Lower lobe of right lung (tissue), 2 donors: ENCODE measurements at regions not wholly inside any gene's neighbourhood (a gene's known extent, or its start where the extent isn't known, plus 50 kb on each side); places are given as distances from the start of the nearest gene placed in this dataset.

Experiments
- ATAC-seq, 2 donors: fragments of 200-7000 bp; cut with Tn5 transposase; one replicate each; pipeline ENCODE4 v1.9.1; 2020 to 2022; ENCODE audit warnings: mild to moderate bottlenecking in 2 of 2, moderate library complexity in 2 of 2
- DNase-seq: peaks from one replicate; pipeline ENCODE4 v3.0.0-alpha.2; 2020
- H3K27ac ChIP-seq: fragments of 200-600 bp; one replicate; pipeline ENCODE4 v1.8.0; 2022
- H3K27me3 ChIP-seq: fragments of 200-600 bp; one replicate; pipeline ENCODE4 v1.8.0; 2022; ENCODE audit warnings: low read depth
- H3K36me3 ChIP-seq: fragments of 200-600 bp; one replicate; pipeline ENCODE4 v1.8.0; 2022; ENCODE audit warnings: mild to moderate bottlenecking
- H3K4me1 ChIP-seq: fragments of 200-600 bp; one replicate; pipeline ENCODE4 v1.8.0; 2022
- H3K4me3 ChIP-seq: fragments of 200-600 bp; one replicate; pipeline ENCODE4 v1.8.0; 2022; ENCODE audit warnings: mild to moderate bottlenecking
- H3K9me3 ChIP-seq: fragments of 200-600 bp; one replicate; pipeline ENCODE4 v1.8.0; 2022
- CTCF ChIP-seq: fragments of 200-600 bp; IDR thresholded peaks from one replicate; pipeline ENCODE4 v1.8.0; 2022; ENCODE audit warnings: antibody characterized with exemption, mild to moderate bottlenecking
- intact Hi-C: fragments of 100-400 bp; cut with DNase I; formaldehyde crosslinking; loops from one replicate; pipeline ENCODE4 v1.11.0; 2022
- donor health status: DM: no; HTN: yes; CAD: no; lungs with severe emphysema.

GRCh38 chr3:24734019-24734418 lies 239.4 kb upstream of the THRB start:
- Histone ChIP-seq H3K4me1 (no peaks in the 10 kb centered on the region), H3K27ac (no peak overlapping the region), H3K9me3 (no peaks in the 10 kb centered on the region), H3K36me3 (no peaks in the 10 kb centered on the region), H3K27me3 (no peaks in the 10 kb centered on the region), H3K4me3 (no peak overlapping the region)
- TF ChIP-seq CTCF, result no peak
- DNase-seq (no peak), ATAC-seq (no peak)
- intact Hi-C loops, result no loop called here

GRCh38 chr3:24736701-24737100 lies 242.1 kb upstream of the THRB start:
- no peak for ATAC-seq
- H3K36me3 ChIP-seq, result no peaks in the 10 kb centered on the region
- no peak for TF ChIP-seq CTCF

GRCh38 chr3:24740326-24740725 lies 245.7 kb upstream of the THRB start:
- TF ChIP-seq CTCF, result no peak
- intact Hi-C loops, result no loop called here
- no peaks in the 10 kb centered on the region for H3K27me3 ChIP-seq
- no peak overlapping the region for H3K4me3 ChIP-seq
- no peaks in the 10 kb centered on the region for H3K4me1 ChIP-seq
- ATAC-seq (no peak), DNase-seq (no peak)
- no peaks in the 10 kb centered on the region for H3K9me3 ChIP-seq
- H3K27ac ChIP-seq, result no peak overlapping the region
- H3K36me3 ChIP-seq, result no peaks in the 10 kb centered on the region

More at GRCh38 chr3:24736701-24737100, 242.1 kb upstream of the THRB start:
- no peaks in the 10 kb centered on the region for H3K4me1 ChIP-seq
- H3K9me3 ChIP-seq, result no peaks in the 10 kb centered on the region
- no peak for DNase-seq
- H3K27ac ChIP-seq, result no peak overlapping the region
- no peaks in the 10 kb centered on the region for H3K27me3 ChIP-seq
- intact Hi-C loops, result no loop called here
- no peak overlapping the region for H3K4me3 ChIP-seq

GRCh38 chr3:24741506-24741905 lies 246.9 kb upstream of the THRB start:
- ATAC-seq (no peak), DNase-seq (no peak)
- intact Hi-C loops, result no loop called here
- Histone ChIP-seq H3K9me3 (no peaks in the 10 kb centered on the region), H3K4me3 (no peak overlapping the region), H3K36me3 (no peaks in the 10 kb centered on the region), H3K27me3 (no peaks in the 10 kb centered on the region), H3K4me1 (no peaks in the 10 kb centered on the region), H3K27ac (no peak overlapping the region)
- no peak for TF ChIP-seq CTCF

GRCh38 chr3:24748520-24748919 lies 253.9 kb upstream of the THRB start:
- intact Hi-C loops, result no loop called here
- DNase-seq, result no peak
- H3K27ac ChIP-seq, result no peak overlapping the region
- no peaks in the 10 kb centered on the region for H3K4me1 ChIP-seq
- no peaks in the 10 kb centered on the region for H3K36me3 ChIP-seq
- H3K27me3 ChIP-seq, result no peaks in the 10 kb centered on the region
- no peak for ATAC-seq
- H3K9me3 ChIP-seq, result no peaks in the 10 kb centered on the region
- TF ChIP-seq CTCF, result no peak
- no peak overlapping the region for H3K4me3 ChIP-seq

GRCh38 chr3:24751020-24751419 lies 256.4 kb upstream of the THRB start:
- no peaks in the 10 kb centered on the region for H3K36me3 ChIP-seq
- no peak for ATAC-seq

More at GRCh38 chr3:24751020-24751419, 256.4 kb upstream of the THRB start:
- Histone ChIP-seq H3K27me3 (no peaks in the 10 kb centered on the region), H3K4me1 (no peaks in the 10 kb centered on the region), H3K9me3 (no peaks in the 10 kb centered on the region), H3K4me3 (no peak overlapping the region), H3K27ac (no peak overlapping the region)
- DNase-seq, result no peak
- TF ChIP-seq CTCF, result no peak
- intact Hi-C loops, result no loop called here
